ENCODE measurements at regions not wholly inside any gene's neighbourhood (a gene's known extent, or its start where the extent isn't known, plus 50 kb on each side); places are given as distances from the start of the nearest gene placed in this dataset.

GRCh38 chr7:52857367-52857766, 178.1 kb upstream of the POM121L12 start:
- DNase-seq (ENCODE audit: low read depth): no peak
- TF ChIP-seq, protein P1, sequence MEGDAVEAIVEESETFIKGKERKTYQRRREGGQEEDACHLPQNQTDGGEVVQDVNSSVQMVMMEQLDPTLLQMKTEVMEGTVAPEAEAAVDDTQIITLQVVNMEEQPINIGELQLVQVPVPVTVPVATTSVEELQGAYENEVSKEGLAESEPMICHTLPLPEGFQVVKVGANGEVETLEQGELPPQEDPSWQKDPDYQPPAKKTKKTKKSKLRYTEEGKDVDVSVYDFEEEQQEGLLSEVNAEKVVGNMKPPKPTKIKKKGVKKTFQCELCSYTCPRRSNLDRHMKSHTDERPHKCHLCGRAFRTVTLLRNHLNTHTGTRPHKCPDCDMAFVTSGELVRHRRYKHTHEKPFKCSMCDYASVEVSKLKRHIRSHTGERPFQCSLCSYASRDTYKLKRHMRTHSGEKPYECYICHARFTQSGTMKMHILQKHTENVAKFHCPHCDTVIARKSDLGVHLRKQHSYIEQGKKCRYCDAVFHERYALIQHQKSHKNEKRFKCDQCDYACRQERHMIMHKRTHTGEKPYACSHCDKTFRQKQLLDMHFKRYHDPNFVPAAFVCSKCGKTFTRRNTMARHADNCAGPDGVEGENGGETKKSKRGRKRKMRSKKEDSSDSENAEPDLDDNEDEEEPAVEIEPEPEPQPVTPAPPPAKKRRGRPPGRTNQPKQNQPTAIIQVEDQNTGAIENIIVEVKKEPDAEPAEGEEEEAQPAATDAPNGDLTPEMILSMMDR (IDR thresholded peaks at IDR 0.05; ENCODE audit: insufficient read depth, low read depth, low read length, missing control alignments): no peak
- no peak overlapping the region for H3K4me3 ChIP-seq (ENCODE audit: low read length)

DNA sequence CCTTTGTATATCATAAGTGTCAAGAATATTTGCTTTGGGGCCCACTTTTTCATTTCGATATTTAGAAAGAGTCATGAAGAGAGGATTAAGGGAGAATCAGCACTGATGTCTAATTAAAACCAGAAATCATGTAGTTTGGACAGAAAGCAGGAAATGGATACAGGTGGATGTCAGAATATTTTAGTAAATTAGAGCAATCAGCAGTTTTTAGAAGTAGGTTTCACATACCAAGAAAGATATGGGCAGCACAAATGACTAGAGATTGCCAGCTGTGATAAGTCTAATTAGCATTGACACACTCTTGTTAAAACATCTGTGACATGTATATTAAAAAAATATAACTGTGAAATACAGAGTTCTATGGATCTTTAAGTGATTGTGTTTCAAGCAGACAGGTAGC, 180.8 kb upstream of the POM121L12 start:
- TF ChIP-seq, protein P1 (IDR thresholded peaks at IDR 0.05; ENCODE audit: insufficient read depth, low read depth, low read length, missing control alignments): no peak
- no peak for DNase-seq (ENCODE audit: low read depth)
- H3K4me3 ChIP-seq (ENCODE audit: low read length): no peak overlapping the region

- TF ChIP-seq, protein P1 (IDR thresholded peaks at IDR 0.05; ENCODE audit: insufficient read depth, low read depth, low read length, missing control alignments): no peak
- no peak for DNase-seq (ENCODE audit: low read depth)
- no peak overlapping the region for H3K4me3 ChIP-seq (ENCODE audit: low read length)
Measured at GRCh38 chr7:52851547-52851946, 183.9 kb upstream of the POM121L12 start.

DNA sequence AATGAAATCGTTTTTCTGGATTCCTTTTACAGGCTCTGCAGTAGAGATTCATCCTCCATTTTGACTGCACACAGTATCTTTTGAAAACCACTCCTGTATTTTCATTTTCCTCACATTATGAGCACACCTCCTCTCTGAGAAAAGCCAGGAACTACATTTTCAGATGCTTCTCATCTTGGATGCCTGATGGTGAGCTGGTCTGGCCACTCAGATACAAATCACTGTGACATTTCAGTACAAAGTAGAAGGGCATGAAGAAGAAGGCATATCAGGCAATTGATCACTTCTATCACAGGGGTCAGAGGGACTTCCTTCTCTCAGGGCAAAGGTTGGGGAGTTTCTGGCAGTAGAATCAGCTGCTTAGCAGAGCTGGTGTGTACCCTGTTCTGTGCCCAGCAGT, 192.0 kb upstream of the POM121L12 start:
- no peak for DNase-seq (ENCODE audit: low read depth)
- no peak overlapping the region for H3K4me3 ChIP-seq (ENCODE audit: low read length)
- TF ChIP-seq, protein P1 (IDR thresholded peaks at IDR 0.05; ENCODE audit: insufficient read depth, low read depth, low read length, missing control alignments): no peak

DNA sequence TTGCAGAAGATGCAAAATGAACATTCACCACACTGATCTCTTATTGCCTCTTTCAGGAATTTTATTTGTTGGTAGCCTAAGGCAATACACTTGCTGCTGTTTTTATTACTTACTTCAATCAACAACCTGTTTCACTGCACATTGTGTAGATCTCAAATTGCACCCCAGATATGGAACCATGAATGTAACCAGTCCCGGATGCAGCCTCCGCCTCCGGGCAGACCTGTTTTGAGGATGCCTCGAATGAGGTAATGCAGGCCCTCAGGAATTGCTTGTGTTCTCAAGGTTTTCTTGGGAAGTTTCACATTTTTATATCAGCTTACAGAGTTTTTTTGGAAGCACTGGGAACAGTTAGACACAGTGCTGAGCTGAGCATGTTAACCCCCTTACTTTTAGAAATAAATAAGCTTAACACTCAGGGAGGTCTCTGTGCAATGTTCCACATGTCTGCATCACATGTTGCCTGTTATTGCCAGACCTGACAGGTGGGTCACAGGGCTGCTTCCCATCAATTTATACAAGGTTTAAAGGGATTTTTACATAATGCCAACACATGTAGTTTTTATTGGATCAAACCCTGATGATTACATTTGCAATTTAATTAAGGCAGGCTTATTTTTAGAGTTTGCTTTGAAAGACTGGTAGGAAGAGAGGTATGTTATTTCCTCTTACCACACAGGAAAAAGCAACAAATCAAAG, 193.1 kb upstream of the POM121L12 start:
- TF ChIP-seq, protein P1 (IDR thresholded peaks at IDR 0.05; ENCODE audit: insufficient read depth, low read depth, low read length, missing control alignments): no peak
- DNase-seq (ENCODE audit: low read depth): no peak
- H3K4me3 ChIP-seq (ENCODE audit: low read length): no peak overlapping the region

DNA sequence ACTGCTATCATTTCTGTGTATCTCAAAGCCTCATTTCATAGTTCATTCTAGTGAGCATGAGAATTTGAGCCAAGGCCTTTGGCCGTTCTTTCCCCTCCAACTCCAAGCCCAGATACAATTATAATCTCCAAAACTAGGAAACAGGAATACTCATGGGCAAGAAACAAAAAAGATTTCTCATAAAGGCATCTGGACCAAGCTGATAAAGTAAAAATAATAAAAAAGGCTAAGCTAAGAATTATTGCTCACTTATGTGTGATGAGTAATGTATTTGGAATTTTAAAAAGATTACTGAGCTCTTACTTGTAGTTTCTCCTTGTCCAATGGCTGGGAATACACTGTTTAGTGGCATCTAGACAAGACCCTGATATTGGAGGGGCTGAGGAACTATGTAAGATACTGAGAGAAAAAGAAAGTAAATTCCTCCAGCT, 196.4 kb upstream of the POM121L12 start:
- DNase-seq (ENCODE audit: low read depth): no peak
- TF ChIP-seq, protein P1 (IDR thresholded peaks at IDR 0.05; ENCODE audit: insufficient read depth, low read depth, low read length, missing control alignments): no peak
- H3K4me3 ChIP-seq (ENCODE audit: low read length): no peak overlapping the region

GRCh38 chr7:52831321-52831720, 204.1 kb upstream of the POM121L12 start:
- DNase-seq (ENCODE audit: low read depth): no peak
- TF ChIP-seq, protein P1 (IDR thresholded peaks at IDR 0.05; ENCODE audit: insufficient read depth, low read depth, low read length, missing control alignments): no peak
- H3K4me3 ChIP-seq (ENCODE audit: low read length): no peak overlapping the region

Measured in epithelial cell of esophagus (primary cell).